Peyer's patch (tissue), 4 donors: ENCODE measurements at regions not wholly inside any gene's neighbourhood (a gene's known extent, or its start where the extent isn't known, plus 50 kb on each side); places are given as distances from the start of the nearest gene placed in this dataset.
"Not testable (repeated sequence)": the region's sequence is repeated elsewhere in the genome, so short reads cannot be mapped to it uniquely, and the experiment has no call there.

Experiments used
- DNase-seq, 3 donors: peaks; one replicate each; pipeline ENCODE4 v3.0.0-alpha.2; 2017 to 2019
- H3K27ac ChIP-seq, 4 donors: fragments of 200-600 bp; sonication (generic); one replicate each; pipeline ENCODE4 v1.5.1; 2016 to 2019
- H3K27me3 ChIP-seq, 2 donors: fragments of 200-600 bp; sonication (generic); one replicate each; pipeline ENCODE4 v1.5.1; 2019
- H3K36me3 ChIP-seq, 3 donors: fragments of 200-600 bp; sonication (generic); one replicate each; pipeline ENCODE4 v1.5.1; 2016 to 2019
- H3K4me1 ChIP-seq, 4 donors: fragments of 200-600 bp; sonication (generic); one replicate each; pipeline ENCODE4 v1.5.1; 2016 to 2019
- H3K4me3 ChIP-seq, 4 donors: fragments of 200-600 bp; sonication (generic); 1 replicate in 3 of 4; 2 replicates in 1 of 4; pipeline ENCODE4 v1.5.1; 2016 to 2019; ENCODE audit warnings: mild to moderate bottlenecking in 1 of 4
- H3K9me3 ChIP-seq, 4 donors: fragments of 200-600 bp; sonication (generic); one replicate each; pipeline ENCODE4 v1.5.1; 2016 to 2019; ENCODE audit warnings: mild to moderate bottlenecking in 1 of 4
- POLR2A ChIP-seq, 2 donors: fragments of 450-650 bp; IDR thresholded peaks; one replicate each; pipeline ENCODE4 v1.5.1; 2017; ENCODE audit warnings: antibody characterized with exemption in 2 of 2, mild to moderate bottlenecking in 2 of 2, moderate library complexity in 2 of 2
- TF ChIP-seq, protein P1 (sequence below), 6 experiments: fragments of 450-650 bp in 4 of 6; fragments of 200-600 bp in 2 of 6; sonication (generic) in 1 of 6; IDR thresholded peaks; one replicate each; pipeline ENCODE4 v1.5.1; 2017 to 2019; ENCODE audit warnings: antibody characterized with exemption in 6 of 6, mild to moderate bottlenecking in 3 of 6, moderate library complexity in 1 of 6

DNA sequence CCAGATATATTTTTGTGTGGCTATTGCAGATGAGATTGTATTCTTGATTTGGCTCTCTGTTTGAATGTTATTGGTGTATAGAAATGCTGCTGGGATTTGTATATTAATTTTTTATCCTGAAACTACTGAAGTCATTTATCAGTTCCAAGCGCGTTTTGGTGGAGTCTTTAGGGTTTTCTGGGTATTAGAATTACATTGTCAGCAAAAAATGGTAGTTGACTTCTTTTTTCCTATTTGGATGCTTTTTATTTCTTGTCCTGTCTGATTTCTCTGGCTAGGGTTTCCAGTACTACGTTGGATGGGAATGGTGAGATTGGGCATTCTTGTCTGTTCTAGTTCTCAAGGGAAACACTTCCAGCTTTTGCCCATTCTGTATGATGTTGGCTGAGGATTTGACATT, 415.5 kb upstream of the CHRM2 start:
- no peaks in the 10 kb centered on the region for H3K27me3 ChIP-seq
- H3K9me3 ChIP-seq, result peaks cover 0 to 7% (median 0%) of the 10 kb centered on the region in 4 donors
- DNase-seq, result no peak
- no peak overlapping the region for H3K27ac ChIP-seq
- TF ChIP-seq, protein P1, sequence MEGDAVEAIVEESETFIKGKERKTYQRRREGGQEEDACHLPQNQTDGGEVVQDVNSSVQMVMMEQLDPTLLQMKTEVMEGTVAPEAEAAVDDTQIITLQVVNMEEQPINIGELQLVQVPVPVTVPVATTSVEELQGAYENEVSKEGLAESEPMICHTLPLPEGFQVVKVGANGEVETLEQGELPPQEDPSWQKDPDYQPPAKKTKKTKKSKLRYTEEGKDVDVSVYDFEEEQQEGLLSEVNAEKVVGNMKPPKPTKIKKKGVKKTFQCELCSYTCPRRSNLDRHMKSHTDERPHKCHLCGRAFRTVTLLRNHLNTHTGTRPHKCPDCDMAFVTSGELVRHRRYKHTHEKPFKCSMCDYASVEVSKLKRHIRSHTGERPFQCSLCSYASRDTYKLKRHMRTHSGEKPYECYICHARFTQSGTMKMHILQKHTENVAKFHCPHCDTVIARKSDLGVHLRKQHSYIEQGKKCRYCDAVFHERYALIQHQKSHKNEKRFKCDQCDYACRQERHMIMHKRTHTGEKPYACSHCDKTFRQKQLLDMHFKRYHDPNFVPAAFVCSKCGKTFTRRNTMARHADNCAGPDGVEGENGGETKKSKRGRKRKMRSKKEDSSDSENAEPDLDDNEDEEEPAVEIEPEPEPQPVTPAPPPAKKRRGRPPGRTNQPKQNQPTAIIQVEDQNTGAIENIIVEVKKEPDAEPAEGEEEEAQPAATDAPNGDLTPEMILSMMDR (IDR thresholded peaks at IDR 0.05), result no peak
- TF ChIP-seq POLR2A (IDR thresholded peaks at IDR 0.05), result no peak
- no peak overlapping the region for H3K4me3 ChIP-seq
- no peaks in the 10 kb centered on the region for H3K36me3 ChIP-seq
- H3K4me1 ChIP-seq, result no peaks in the 10 kb centered on the region

DNA sequence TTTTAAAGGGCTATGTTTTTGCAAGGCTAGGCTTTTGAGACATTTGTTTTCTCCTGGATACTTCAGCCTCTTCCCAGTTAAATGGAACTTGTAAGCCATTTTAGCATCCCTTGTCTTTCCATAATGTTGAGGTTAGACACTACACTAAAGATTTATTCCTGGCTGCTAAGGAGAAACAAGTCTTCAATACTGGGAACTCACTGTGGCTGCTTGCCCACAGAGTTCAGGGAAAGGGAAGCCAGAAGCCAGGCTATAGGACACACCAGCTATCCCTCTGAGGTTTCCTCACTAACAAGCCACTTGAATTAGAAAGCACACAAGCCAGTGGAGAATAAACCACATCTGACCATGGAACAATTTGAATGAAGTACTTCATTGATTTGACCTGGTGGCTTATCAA, 421.7 kb upstream of the CHRM2 start:
- H3K9me3 ChIP-seq, result no peaks in the 10 kb centered on the region
- no peak for DNase-seq
- no peaks in the 10 kb centered on the region for H3K4me1 ChIP-seq
- no peak overlapping the region for H3K4me3 ChIP-seq
- H3K27ac ChIP-seq, result no peak overlapping the region
- H3K36me3 ChIP-seq, result no peaks in the 10 kb centered on the region
- H3K27me3 ChIP-seq, result no peaks in the 10 kb centered on the region
- TF ChIP-seq, protein P1 (IDR thresholded peaks at IDR 0.05), result no peak
- no peak for TF ChIP-seq POLR2A (IDR thresholded peaks at IDR 0.05)

DNA sequence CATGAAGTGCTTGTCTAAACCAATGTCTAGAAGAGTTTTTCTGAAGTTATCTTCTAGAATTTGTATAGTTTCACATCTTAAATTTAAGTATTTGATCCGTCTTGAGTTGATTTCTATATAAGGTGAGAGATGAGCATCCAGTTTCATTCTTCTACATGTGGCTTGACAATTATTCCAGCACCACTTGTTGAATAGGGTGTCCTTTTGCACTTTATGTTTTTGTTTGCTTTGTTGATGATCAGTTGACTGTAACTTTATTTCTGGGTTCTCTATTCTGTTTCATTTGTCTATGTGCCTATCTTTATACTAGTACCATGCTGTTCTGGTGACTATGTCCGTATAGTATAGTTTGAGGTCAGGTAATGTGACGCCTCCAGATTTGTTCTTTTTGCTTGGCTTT, 426.6 kb upstream of the CHRM2 start:
- DNase-seq, result no peak
- TF ChIP-seq, protein P1 (IDR thresholded peaks at IDR 0.05), result no peak
- TF ChIP-seq POLR2A (IDR thresholded peaks at IDR 0.05), result no peak
- Histone ChIP-seq H3K27me3 (no peaks in the 10 kb centered on the region), H3K4me1 (no peaks in the 10 kb centered on the region), H3K9me3 (no peaks in the 10 kb centered on the region), H3K36me3 (no peaks in the 10 kb centered on the region), H3K27ac (no peak overlapping the region), H3K4me3 (no peak overlapping the region)

DNA sequence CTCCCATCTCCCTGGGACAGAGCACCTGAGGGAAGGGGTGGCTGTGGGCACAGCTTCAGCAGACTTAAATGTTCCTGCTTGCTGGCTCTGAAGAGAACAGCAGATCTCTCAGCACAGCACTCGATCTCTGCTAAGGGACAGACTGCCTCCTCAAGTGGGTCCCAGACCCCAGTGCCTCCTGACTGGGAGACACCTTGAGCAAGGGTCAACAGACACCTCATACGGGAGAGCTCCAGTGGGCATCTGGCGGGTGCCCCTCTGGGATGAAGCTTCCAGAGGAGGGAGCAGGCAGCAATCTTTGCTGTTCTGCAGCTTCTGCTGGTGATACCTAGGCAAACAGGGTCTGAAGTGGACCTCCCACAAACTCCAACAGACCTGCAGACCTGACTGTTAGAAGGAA, 436.7 kb upstream of the CHRM2 start:
- H3K4me1 ChIP-seq, result not testable (repeated sequence)

DNA sequence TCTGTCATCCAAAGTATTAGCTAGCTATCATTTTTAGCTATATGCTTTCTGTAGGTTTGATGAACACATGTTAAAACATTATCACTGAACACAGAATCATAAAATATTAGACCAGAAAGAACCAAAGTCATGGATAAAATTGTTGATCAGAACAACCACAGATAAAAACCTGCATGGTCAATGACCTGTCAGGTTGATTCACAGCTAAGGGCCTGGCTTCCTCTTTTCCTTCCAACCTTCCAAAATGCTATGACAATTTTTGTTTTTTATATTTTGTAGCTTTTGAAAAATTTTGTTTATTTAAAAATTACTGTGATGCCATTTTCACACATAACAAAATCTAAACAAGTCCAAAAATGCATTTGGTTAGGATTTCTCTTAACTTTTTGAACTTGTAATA, 444.4 kb upstream of the CHRM2 start:
- no peaks in the 10 kb centered on the region for H3K9me3 ChIP-seq
- no peaks in the 10 kb centered on the region for H3K4me1 ChIP-seq
- DNase-seq, result no peak
- no peak overlapping the region for H3K27ac ChIP-seq
- H3K4me3 ChIP-seq, result no peak overlapping the region
- no peaks in the 10 kb centered on the region for H3K27me3 ChIP-seq
- TF ChIP-seq, protein P1 (IDR thresholded peaks at IDR 0.05), result no peak
- TF ChIP-seq POLR2A (IDR thresholded peaks at IDR 0.05), result no peak
- H3K36me3 ChIP-seq, result no peaks in the 10 kb centered on the region

More for the DNA sequence above, 436.7 kb upstream of the CHRM2 start:
- DNase-seq, H3K36me3 ChIP-seq, H3K27me3 ChIP-seq, H3K4me3 ChIP-seq, H3K27ac ChIP-seq, H3K9me3 ChIP-seq: not testable (repeated sequence)

DNA sequence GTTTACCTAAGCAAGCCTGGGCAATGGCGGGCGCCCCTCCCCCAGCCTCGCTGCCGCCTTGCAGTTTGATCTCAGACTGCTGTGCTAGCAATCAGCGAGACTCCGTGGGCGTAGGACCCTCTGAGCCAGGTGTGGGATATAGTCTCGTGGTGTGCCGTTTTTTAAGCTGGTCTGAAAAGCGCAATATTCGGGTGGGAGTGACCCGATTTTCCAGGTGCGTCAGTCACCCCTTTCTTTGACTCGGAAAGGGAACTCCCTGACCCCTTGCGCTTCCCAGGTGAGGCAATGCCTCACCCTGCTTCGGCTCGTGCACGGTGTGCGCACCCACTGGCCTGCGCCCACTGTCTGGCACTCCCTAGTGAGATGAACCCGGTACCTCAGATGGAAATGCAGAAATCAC, 442.6 kb upstream of the MTPN start:
- not testable (repeated sequence) for H3K27me3 ChIP-seq, H3K4me1 ChIP-seq, H3K9me3 ChIP-seq, H3K27ac ChIP-seq, DNase-seq, H3K4me3 ChIP-seq, H3K36me3 ChIP-seq

DNA sequence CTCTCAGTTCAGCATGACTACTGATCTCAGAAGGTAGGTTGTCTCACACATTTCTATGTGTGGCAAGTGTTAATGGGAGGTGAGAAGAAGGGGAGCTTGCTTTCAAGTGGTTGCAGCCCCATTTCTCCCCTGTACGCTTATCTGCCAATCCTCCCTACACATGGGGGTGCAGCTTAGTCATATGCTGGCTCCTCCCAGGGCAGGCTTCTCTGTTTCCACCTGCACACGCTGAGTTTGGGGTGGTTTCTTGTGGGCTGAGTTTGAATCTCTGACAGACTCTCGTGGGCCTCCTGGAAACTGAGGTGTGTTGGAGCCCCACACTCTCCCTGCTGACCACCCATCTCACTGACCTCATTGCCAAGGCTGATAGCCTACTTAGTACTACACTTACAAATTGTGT, 435.8 kb upstream of the MTPN start:
- H3K4me1 ChIP-seq, result no peaks in the 10 kb centered on the region
- TF ChIP-seq, protein P1 (IDR thresholded peaks at IDR 0.05), result no peak
- no peak for TF ChIP-seq POLR2A (IDR thresholded peaks at IDR 0.05)
- no peaks in the 10 kb centered on the region for H3K36me3 ChIP-seq
- H3K4me3 ChIP-seq, result no peak overlapping the region
- H3K9me3 ChIP-seq, result no peaks in the 10 kb centered on the region
- no peak overlapping the region for H3K27ac ChIP-seq
- DNase-seq, result no peak
- no peaks in the 10 kb centered on the region for H3K27me3 ChIP-seq
